Liver (tissue), 8 donors: ENCODE measurements at regions not wholly inside any gene's neighbourhood (a gene's known extent, or its start where the extent isn't known, plus 50 kb on each side); places are given as distances from the start of the nearest gene placed in this dataset.

Experiments used
- DNase-seq: peaks from one replicate; pipeline ENCODE4 v3.0.0-alpha.2; 2017; ENCODE audit warnings: low spot score
- H3K27ac ChIP-seq, 2 donors: one replicate each; pipeline ENCODE4 v1.7.0; 2013; ENCODE audit warnings: inconsistent platforms in 2 of 2, low read length in 2 of 2, control low read depth in 1 of 2, low read depth in 1 of 2, mild to moderate bottlenecking in 1 of 2
- H3K27me3 ChIP-seq, 4 donors: one replicate each; pipeline versions ENCODE4 v1.6.1 to v1.7.0; 2013; ENCODE audit warnings: low read length in 3 of 4, inconsistent platforms in 1 of 4, mild to moderate bottlenecking in 1 of 4, moderate library complexity in 1 of 4; ENCODE audit not compliant: control insufficient read depth in 4 of 4, insufficient read depth in 4 of 4
- H3K36me3 ChIP-seq, 4 donors: one replicate each; pipeline versions ENCODE4 v1.6.1 to v1.7.0; 2013; ENCODE audit warnings: low read length in 3 of 4, mild to moderate bottlenecking in 3 of 4, low read depth in 1 of 4, moderate library complexity in 1 of 4; ENCODE audit not compliant: control insufficient read depth in 4 of 4, insufficient read depth in 3 of 4
- H3K4me1 ChIP-seq, 4 donors: one replicate each; pipeline versions ENCODE4 v1.6.1 to v1.7.0; 2013; ENCODE audit warnings: low read length in 3 of 4, mild to moderate bottlenecking in 3 of 4, moderate library complexity in 1 of 4; ENCODE audit not compliant: control insufficient read depth in 4 of 4, insufficient read depth in 4 of 4
- H3K4me3 ChIP-seq, 3 donors: one replicate each; pipeline versions ENCODE4 v1.6.1 to v1.7.0; 2013; ENCODE audit warnings: low read length in 3 of 3, control low read depth in 1 of 3, low read depth in 1 of 3, mild to moderate bottlenecking in 1 of 3
- H3K9ac ChIP-seq, 2 donors: one replicate each; pipeline ENCODE4 v1.7.0; 2013; ENCODE audit warnings: low read length in 2 of 2, mild to moderate bottlenecking in 2 of 2, moderate library complexity in 2 of 2, control low read depth in 1 of 2, low read depth in 1 of 2
- H3K9me3 ChIP-seq, 4 donors: one replicate each; pipeline versions ENCODE4 v1.6.1 to v1.7.0; 2013; ENCODE audit warnings: low read length in 3 of 4; ENCODE audit not compliant: control insufficient read depth in 4 of 4
- ATF3 ChIP-seq: IDR thresholded peaks from 2 replicates; pipeline ENCODE4 v1.6.1; 2016; ENCODE audit warnings: antibody characterized with exemption
- CTCF ChIP-seq: fragments of 150-350 bp; IDR thresholded peaks from 2 replicates; pipeline ENCODE4 v1.5.1; 2017; ENCODE audit warnings: improper control_type of control experiment, low read depth, low read length; ENCODE audit not compliant: missing input control
- EGR1 ChIP-seq, 2 donors: IDR thresholded peaks; 2 replicates each; pipeline ENCODE4 v1.6.1; 2016 to 2018; ENCODE audit warnings: antibody characterized with exemption in 2 of 2, low read depth in 2 of 2
- FOXA1 ChIP-seq: IDR thresholded peaks from 2 replicates; pipeline ENCODE4 v1.6.1; 2016; ENCODE audit warnings: antibody characterized with exemption
- FOXA2 ChIP-seq: IDR thresholded peaks from 2 replicates; pipeline ENCODE4 v1.6.1; 2016; ENCODE audit warnings: antibody characterized with exemption
- GABPA ChIP-seq, 2 donors: IDR thresholded peaks in 1 of 2; conservative IDR thresholded peaks in 1 of 2; 2 replicates each; pipeline ENCODE4 v1.6.1; 2016; ENCODE audit warnings: antibody characterized with exemption in 2 of 2, mild to moderate bottlenecking in 1 of 2, moderate library complexity in 1 of 2
- HNF4A ChIP-seq, 2 donors: conservative IDR thresholded peaks; 2 replicates each; pipeline ENCODE4 v1.6.1; 2016; ENCODE audit warnings: antibody characterized with exemption in 2 of 2, mild to moderate bottlenecking in 2 of 2
- HNF4G ChIP-seq: IDR thresholded peaks from 2 replicates; pipeline ENCODE4 v1.6.1; 2016; ENCODE audit warnings: antibody characterized with exemption
- MAX ChIP-seq: IDR thresholded peaks from 2 replicates; pipeline ENCODE4 v1.6.1; 2016; ENCODE audit warnings: antibody characterized with exemption
- NR2F2 ChIP-seq: IDR thresholded peaks from 2 replicates; pipeline ENCODE4 v1.6.1; 2016; ENCODE audit warnings: antibody characterized with exemption
- RAD21 ChIP-seq, 2 donors: IDR thresholded peaks; 2 replicates each; pipeline ENCODE4 v1.6.1; 2016; ENCODE audit warnings: antibody characterized with exemption in 2 of 2, mild to moderate bottlenecking in 2 of 2
- REST ChIP-seq: IDR thresholded peaks from 2 replicates; pipeline ENCODE4 v1.6.1; 2016; ENCODE audit warnings: antibody characterized with exemption, mild to moderate bottlenecking
- RXRA ChIP-seq, 2 donors: IDR thresholded peaks; 2 replicates each; pipeline ENCODE4 v1.6.1; 2017 to 2018; ENCODE audit warnings: antibody characterized with exemption in 2 of 2, mild to moderate bottlenecking in 1 of 2
- SP1 ChIP-seq: IDR thresholded peaks from 2 replicates; pipeline ENCODE4 v1.6.1; 2018; ENCODE audit warnings: antibody characterized with exemption, mild to moderate bottlenecking
- TAF1 ChIP-seq: conservative IDR thresholded peaks from 2 replicates; pipeline ENCODE4 v1.6.1; 2016; ENCODE audit warnings: antibody characterized with exemption, mild to moderate bottlenecking
- YY1 ChIP-seq: IDR thresholded peaks from 2 replicates; pipeline ENCODE4 v1.6.1; 2016; ENCODE audit warnings: antibody characterized with exemption, mild to moderate bottlenecking
- ZBTB33 ChIP-seq: IDR thresholded peaks from 2 replicates; pipeline ENCODE4 v1.6.1; 2016; ENCODE audit warnings: antibody characterized with exemption
- WGBS: extraction: QIAGEN DNeasy Blood & Tissue Kit; methylation state at CpG from one replicate; pipeline ENCODE4 v1.1.7; 2013; 5-methylcytosine and 5-hydroxymethylcytosine counted together
- donor health status: healthy.
- donor health status: healthy.
- donor health status: healthy.
- donor health status: healthy.
- donor health status: healthy.

- Histone ChIP-seq H3K4me1 (peaks cover 0 to 3% (median 0%) of the 10 kb centered on the region in 4 donors), H3K9ac (no peak overlapping the region), H3K9me3 (no peaks in the 10 kb centered on the region), H3K4me3 (no peak overlapping the region), H3K27me3 (peaks cover 0 to 5% (median 0%) of the 10 kb centered on the region in 4 donors), H3K27ac (no peak overlapping the region), H3K36me3 (no peaks in the 10 kb centered on the region)
- WGBS, result 45% methylated on average over 7 of the region's 7 CpGs
- TF ChIP-seq MAX, result no peak
- TF ChIP-seq FOXA2, result no peak
- no peak for TF ChIP-seq HNF4G
- TF ChIP-seq TAF1, result no peak
- TF ChIP-seq RXRA (IDR thresholded peaks at IDR 0.05), result peak; percentile 32 to 38
- no peak for TF ChIP-seq NR2F2
- TF ChIP-seq HNF4A (conservative IDR thresholded peaks at IDR 0.05), result peak; percentile 38 to 41
- TF ChIP-seq CTCF, result peak; percentile 44
- no peak for TF ChIP-seq GABPA (IDR thresholded peaks at IDR 0.05 in 1 of 2, conservative IDR thresholded peaks at IDR 0.05 in 1 of 2)
- peak; percentile 81 to 84 for TF ChIP-seq RAD21 (IDR thresholded peaks at IDR 0.05)
- TF ChIP-seq SP1, result no peak
- no peak for TF ChIP-seq FOXA1
- TF ChIP-seq EGR1 (IDR thresholded peaks at IDR 0.05; ENCODE audit: low read depth in 2 of 2), result no peak
- TF ChIP-seq REST, result no peak
- no peak for TF ChIP-seq YY1
- no peak for TF ChIP-seq ATF3
- TF ChIP-seq ZBTB33, result no peak
- DNase-seq, result no peak
These were observed 105.5 kb downstream of the AXIN2 start for GRCh38 chr17:65455972-65456343.
